IPS DF 6.9 (cell line): ENCODE measurements at regions not wholly inside any gene's neighbourhood (a gene's known extent, or its start where the extent isn't known, plus 50 kb on each side); places are given as distances from the start of the nearest gene placed in this dataset.

Source experiments
- DNase-seq: peaks from one replicate; pipeline ENCODE4 v3.0.0-alpha.2; 2013; ENCODE audit warnings: low read depth, low spot score
- H3K27ac ChIP-seq: one replicate; pipeline ENCODE4 v1.5.1; 2013; ENCODE audit warnings: low read length, control low read depth
- H3K27me3 ChIP-seq: 2 replicates; pipeline ENCODE4 v1.6.1; 2013; ENCODE audit warnings: mild to moderate bottlenecking, low read length; ENCODE audit not compliant: control insufficient read depth, insufficient read depth
- H3K36me3 ChIP-seq: 2 replicates; pipeline ENCODE4 v1.6.1; 2013; ENCODE audit warnings: low read length; ENCODE audit not compliant: control insufficient read depth, insufficient read depth
- H3K4me1 ChIP-seq: 2 replicates; pipeline ENCODE4 v1.6.1; 2013; ENCODE audit warnings: low read length; ENCODE audit not compliant: control insufficient read depth, insufficient read depth
- H3K4me3 ChIP-seq: 2 replicates; pipeline ENCODE4 v1.5.1; 2013; ENCODE audit warnings: mild to moderate bottlenecking, low read length
- H3K9me3 ChIP-seq: 2 replicates; pipeline ENCODE4 v1.6.1; 2013; ENCODE audit warnings: low read length, inconsistent platforms; ENCODE audit not compliant: control insufficient read depth, insufficient read depth
- WGBS: extraction: QIAGEN DNeasy Blood & Tissue Kit; methylation state at CpG from one replicate; pipeline ENCODE4 v1.1.7; 2013; ENCODE audit warnings: mixed read lengths, missing lambda C conversion rate; ENCODE audit not compliant: insufficient read length, insufficient coverage; 5-methylcytosine and 5-hydroxymethylcytosine counted together

- H3K27me3 ChIP-seq: no peaks in the 10 kb centered on the region
- H3K4me1 ChIP-seq: no peaks in the 10 kb centered on the region
- DNase-seq: no peak
- no peak overlapping the region for H3K4me3 ChIP-seq
- no peak overlapping the region for H3K27ac ChIP-seq
- H3K9me3 ChIP-seq: no peaks in the 10 kb centered on the region
- H3K36me3 ChIP-seq: no peaks in the 10 kb centered on the region
- WGBS: no CpG with 5 or more reads among the region's 6 CpGs
Observed at GRCh38 chr4:18319431-18319830, 297.9 kb upstream of the LCORL start.

GRCh38 chr4:18318682-18319388, 297.3 kb upstream of the LCORL start:
- no peaks in the 10 kb centered on the region for H3K27me3 ChIP-seq
- H3K4me3 ChIP-seq: no peak overlapping the region
- no peaks in the 10 kb centered on the region for H3K4me1 ChIP-seq
- WGBS: no CpG with 5 or more reads among the region's 22 CpGs
- no peaks in the 10 kb centered on the region for H3K36me3 ChIP-seq
- no peak overlapping the region for H3K27ac ChIP-seq
- H3K9me3 ChIP-seq: no peaks in the 10 kb centered on the region
- DNase-seq: no peak

GRCh38 chr4:18314731-18315130, 293.2 kb upstream of the LCORL start:
- no CpG with 5 or more reads among the region's 3 CpGs for WGBS
- no peak for DNase-seq
- Histone ChIP-seq H3K27ac (no peak overlapping the region), H3K27me3 (no peaks in the 10 kb centered on the region), H3K9me3 (no peaks in the 10 kb centered on the region), H3K4me1 (no peaks in the 10 kb centered on the region), H3K4me3 (no peak overlapping the region), H3K36me3 (no peaks in the 10 kb centered on the region)

GRCh38 chr4:18297684-18298083, 276.1 kb upstream of the LCORL start:
- H3K4me3 ChIP-seq: no peak overlapping the region
- DNase-seq: no peak
- H3K36me3 ChIP-seq: no peaks in the 10 kb centered on the region
- no peak overlapping the region for H3K27ac ChIP-seq
- H3K4me1 ChIP-seq: no peaks in the 10 kb centered on the region
- no CpG with 5 or more reads among the region's 2 CpGs for WGBS
- no peaks in the 10 kb centered on the region for H3K9me3 ChIP-seq
- H3K27me3 ChIP-seq: no peaks in the 10 kb centered on the region

GRCh38 chr4:18296411-18296810, 274.9 kb upstream of the LCORL start:
- no peak for DNase-seq
- Histone ChIP-seq H3K27ac (no peak overlapping the region), H3K4me3 (no peak overlapping the region), H3K4me1 (no peaks in the 10 kb centered on the region), H3K36me3 (no peaks in the 10 kb centered on the region), H3K27me3 (no peaks in the 10 kb centered on the region), H3K9me3 (no peaks in the 10 kb centered on the region)
- no CpG with 5 or more reads among the region's 2 CpGs for WGBS

GRCh38 chr4:18294846-18295245, 273.3 kb upstream of the LCORL start:
- DNase-seq: no peak
- Histone ChIP-seq H3K27ac (no peak overlapping the region), H3K9me3 (no peaks in the 10 kb centered on the region), H3K4me1 (no peaks in the 10 kb centered on the region), H3K27me3 (no peaks in the 10 kb centered on the region), H3K4me3 (no peak overlapping the region), H3K36me3 (no peaks in the 10 kb centered on the region)
- WGBS: no CpG with 5 or more reads among the region's 2 CpGs

- WGBS: no CpG with 5 or more reads among the region's 6 CpGs
- H3K9me3 ChIP-seq: no peaks in the 10 kb centered on the region
Observed at GRCh38 chr4:18294021-18294420, 272.5 kb upstream of the LCORL start.

GRCh38 chr4:18292411-18292810, 270.9 kb upstream of the LCORL start:
- DNase-seq: no peak
- no peak overlapping the region for H3K4me3 ChIP-seq
- no peaks in the 10 kb centered on the region for H3K36me3 ChIP-seq
- no peak overlapping the region for H3K27ac ChIP-seq
- no peaks in the 10 kb centered on the region for H3K9me3 ChIP-seq
- no CpG with 5 or more reads among the region's 6 CpGs for WGBS
- H3K27me3 ChIP-seq: no peaks in the 10 kb centered on the region
- no peaks in the 10 kb centered on the region for H3K4me1 ChIP-seq

More at GRCh38 chr4:18294021-18294420, 272.5 kb upstream of the LCORL start:
- Histone ChIP-seq H3K27me3 (no peaks in the 10 kb centered on the region), H3K36me3 (no peaks in the 10 kb centered on the region), H3K4me1 (no peaks in the 10 kb centered on the region), H3K27ac (no peak overlapping the region), H3K4me3 (no peak overlapping the region)
- DNase-seq: no peak

- Histone ChIP-seq H3K4me1 (no peaks in the 10 kb centered on the region), H3K27me3 (no peaks in the 10 kb centered on the region), H3K27ac (no peak overlapping the region), H3K9me3 (no peaks in the 10 kb centered on the region), H3K36me3 (no peaks in the 10 kb centered on the region), H3K4me3 (no peak overlapping the region)
- no peak for DNase-seq
- WGBS: no CpG with 5 or more reads among the region's 2 CpGs
Observed at GRCh38 chr4:18291981-18292380, 270.4 kb upstream of the LCORL start.

GRCh38 chr4:18291256-18291655, 269.7 kb upstream of the LCORL start:
- no peak for DNase-seq
- WGBS: no CpG with 5 or more reads among the region's 5 CpGs

GRCh38 chr4:18285357-18285756, 263.8 kb upstream of the LCORL start:
- Histone ChIP-seq H3K27ac (no peak overlapping the region), H3K4me1 (no peaks in the 10 kb centered on the region), H3K4me3 (no peak overlapping the region), H3K9me3 (no peaks in the 10 kb centered on the region), H3K27me3 (no peaks in the 10 kb centered on the region), H3K36me3 (no peaks in the 10 kb centered on the region)
- no peak for DNase-seq
- no CpG with 5 or more reads among the region's 4 CpGs for WGBS

More at GRCh38 chr4:18291256-18291655, 269.7 kb upstream of the LCORL start:
- no peak overlapping the region for H3K4me3 ChIP-seq
- no peaks in the 10 kb centered on the region for H3K4me1 ChIP-seq
- no peaks in the 10 kb centered on the region for H3K36me3 ChIP-seq
- H3K9me3 ChIP-seq: no peaks in the 10 kb centered on the region
- no peak overlapping the region for H3K27ac ChIP-seq
- no peaks in the 10 kb centered on the region for H3K27me3 ChIP-seq
